ENCODE measurements at regions not wholly inside any gene's neighbourhood (a gene's known extent, or its start where the extent isn't known, plus 50 kb on each side); places are given as distances from the start of the nearest gene placed in this dataset.
"Not testable (repeated sequence)": the region's sequence is repeated elsewhere in the genome, so short reads cannot be mapped to it uniquely, and the experiment has no call there.

GRCh38 chr20:24851346-24852019 lies 97.6 kb upstream of the CST7 start:
- no peak for DNase-seq (ENCODE audit: low read depth)
- H3K4me3 ChIP-seq (ENCODE audit: low read length), result no peak overlapping the region
- no peak for TF ChIP-seq CTCF (IDR thresholded peaks at IDR 0.05; ENCODE audit: insufficient read depth, low read depth, low read length, missing control alignments)

- H3K4me3 ChIP-seq (ENCODE audit: low read length), result no peak overlapping the region
Measured at GRCh38 chr20:24853916-24854315, 95.2 kb upstream of the CST7 start.

GRCh38 chr20:24855848-24856247 lies 93.2 kb upstream of the CST7 start:
- no peak for TF ChIP-seq CTCF (IDR thresholded peaks at IDR 0.05; ENCODE audit: insufficient read depth, low read depth, low read length, missing control alignments)
- DNase-seq (ENCODE audit: low read depth), result no peak
- no peak overlapping the region for H3K4me3 ChIP-seq (ENCODE audit: low read length)

More at GRCh38 chr20:24853916-24854315, 95.2 kb upstream of the CST7 start:
- DNase-seq (ENCODE audit: low read depth), result no peak
- TF ChIP-seq CTCF (IDR thresholded peaks at IDR 0.05; ENCODE audit: insufficient read depth, low read depth, low read length, missing control alignments), result no peak

- H3K4me3 ChIP-seq (ENCODE audit: low read length); DNase-seq (ENCODE audit: low read depth): not testable (repeated sequence)
Measured at GRCh38 chr20:24858500-24858899, 90.6 kb upstream of the CST7 start.

- TF ChIP-seq CTCF (IDR thresholded peaks at IDR 0.05; ENCODE audit: insufficient read depth, low read depth, low read length, missing control alignments), result no peak
- no peak for DNase-seq (ENCODE audit: low read depth)
- no peak overlapping the region for H3K4me3 ChIP-seq (ENCODE audit: low read length)
Measured at GRCh38 chr20:24859539-24859938, 89.5 kb upstream of the CST7 start.

GRCh38 chr20:24862186-24862585 lies 86.9 kb upstream of the CST7 start:
- no peak for DNase-seq (ENCODE audit: low read depth)
- TF ChIP-seq CTCF (IDR thresholded peaks at IDR 0.05; ENCODE audit: insufficient read depth, low read depth, low read length, missing control alignments), result no peak

GRCh38 chr20:24862606-24863005 lies 86.5 kb upstream of the CST7 start:
- TF ChIP-seq CTCF (IDR thresholded peaks at IDR 0.05; ENCODE audit: insufficient read depth, low read depth, low read length, missing control alignments), result no peak
- H3K4me3 ChIP-seq (ENCODE audit: low read length), result no peak overlapping the region
- no peak for DNase-seq (ENCODE audit: low read depth)

More at GRCh38 chr20:24862186-24862585, 86.9 kb upstream of the CST7 start:
- no peak overlapping the region for H3K4me3 ChIP-seq (ENCODE audit: low read length)

All from epithelial cell of esophagus (primary cell).